ENCODE measurements at regions not wholly inside any gene's neighbourhood (a gene's known extent, or its start where the extent isn't known, plus 50 kb on each side); places are given as distances from the start of the nearest gene placed in this dataset.

DNA sequence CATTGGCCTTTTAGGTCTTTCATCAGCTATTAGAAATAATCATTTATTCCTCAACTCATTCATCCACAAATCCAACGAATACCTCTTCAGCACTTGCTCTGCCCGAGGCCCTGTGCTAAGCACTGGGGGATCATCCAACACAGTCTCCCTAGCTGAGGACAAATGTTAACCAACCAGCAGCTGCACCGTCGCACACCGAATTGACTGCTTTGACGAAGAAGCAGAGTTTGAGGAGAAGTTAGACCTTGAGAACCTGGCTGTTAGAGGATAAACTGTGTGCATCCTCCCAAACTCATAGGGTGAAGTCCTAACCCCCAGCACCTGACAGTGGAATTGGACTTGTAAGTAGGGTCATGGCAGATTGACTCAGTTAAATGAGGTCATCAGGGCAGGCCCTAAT, 170.9 kb downstream of the USP12 start:
- TF ChIP-seq, protein P1, sequence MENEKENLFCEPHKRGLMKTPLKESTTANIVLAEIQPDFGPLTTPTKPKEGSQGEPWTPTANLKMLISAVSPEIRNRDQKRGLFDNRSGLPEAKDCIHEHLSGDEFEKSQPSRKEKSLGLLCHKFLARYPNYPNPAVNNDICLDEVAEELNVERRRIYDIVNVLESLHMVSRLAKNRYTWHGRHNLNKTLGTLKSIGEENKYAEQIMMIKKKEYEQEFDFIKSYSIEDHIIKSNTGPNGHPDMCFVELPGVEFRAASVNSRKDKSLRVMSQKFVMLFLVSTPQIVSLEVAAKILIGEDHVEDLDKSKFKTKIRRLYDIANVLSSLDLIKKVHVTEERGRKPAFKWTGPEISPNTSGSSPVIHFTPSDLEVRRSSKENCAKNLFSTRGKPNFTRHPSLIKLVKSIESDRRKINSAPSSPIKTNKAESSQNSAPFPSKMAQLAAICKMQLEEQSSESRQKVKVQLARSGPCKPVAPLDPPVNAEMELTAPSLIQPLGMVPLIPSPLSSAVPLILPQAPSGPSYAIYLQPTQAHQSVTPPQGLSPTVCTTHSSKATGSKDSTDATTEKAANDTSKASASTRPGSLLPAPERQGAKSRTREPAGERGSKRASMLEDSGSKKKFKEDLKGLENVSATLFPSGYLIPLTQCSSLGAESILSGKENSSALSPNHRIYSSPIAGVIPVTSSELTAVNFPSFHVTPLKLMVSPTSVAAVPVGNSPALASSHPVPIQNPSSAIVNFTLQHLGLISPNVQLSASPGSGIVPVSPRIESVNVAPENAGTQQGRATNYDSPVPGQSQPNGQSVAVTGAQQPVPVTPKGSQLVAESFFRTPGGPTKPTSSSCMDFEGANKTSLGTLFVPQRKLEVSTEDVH (IDR thresholded peaks at IDR 0.05; ENCODE audit: low read depth, partially characterized antibody) = no peak
- TF ChIP-seq, protein P2, sequence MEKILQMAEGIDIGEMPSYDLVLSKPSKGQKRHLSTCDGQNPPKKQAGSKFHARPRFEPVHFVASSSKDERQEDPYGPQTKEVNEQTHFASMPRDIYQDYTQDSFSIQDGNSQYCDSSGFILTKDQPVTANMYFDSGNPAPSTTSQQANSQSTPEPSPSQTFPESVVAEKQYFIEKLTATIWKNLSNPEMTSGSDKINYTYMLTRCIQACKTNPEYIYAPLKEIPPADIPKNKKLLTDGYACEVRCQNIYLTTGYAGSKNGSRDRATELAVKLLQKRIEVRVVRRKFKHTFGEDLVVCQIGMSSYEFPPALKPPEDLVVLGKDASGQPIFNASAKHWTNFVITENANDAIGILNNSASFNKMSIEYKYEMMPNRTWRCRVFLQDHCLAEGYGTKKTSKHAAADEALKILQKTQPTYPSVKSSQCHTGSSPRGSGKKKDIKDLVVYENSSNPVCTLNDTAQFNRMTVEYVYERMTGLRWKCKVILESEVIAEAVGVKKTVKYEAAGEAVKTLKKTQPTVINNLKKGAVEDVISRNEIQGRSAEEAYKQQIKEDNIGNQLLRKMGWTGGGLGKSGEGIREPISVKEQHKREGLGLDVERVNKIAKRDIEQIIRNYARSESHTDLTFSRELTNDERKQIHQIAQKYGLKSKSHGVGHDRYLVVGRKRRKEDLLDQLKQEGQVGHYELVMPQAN (conservative IDR thresholded peaks at IDR 0.05) = no peak
- TF ChIP-seq RFX5 (IDR thresholded peaks at IDR 0.05; ENCODE audit: low read depth, low read length) (no peak), JUND (IDR thresholded peaks at IDR 0.05; ENCODE audit: low read depth, low read length) (no peak), NFIC (IDR thresholded peaks at IDR 0.05; ENCODE audit: low read depth, low read length) (no peak), STAT3 (IDR thresholded peaks at IDR 0.05; ENCODE audit: low read depth, low read length) (no peak), NFXL1 (IDR thresholded peaks at IDR 0.05; ENCODE audit: borderline replicate concordance) (no peak), ZSCAN29 (IDR thresholded peaks at IDR 0.05) (no peak), LARP7 (IDR thresholded peaks at IDR 0.05) (no peak), POLR2AphosphoS5 (IDR thresholded peaks at IDR 0.05; ENCODE audit: low read length) (no peak), SP1 (IDR thresholded peaks at IDR 0.05; ENCODE audit: low read depth, low read length) (no peak), RCOR1 (conservative IDR thresholded peaks at IDR 0.05; ENCODE audit: low read depth, low read length) (no peak), POLR2A (IDR thresholded peaks at IDR 0.05; ENCODE audit: low read depth, low read length) (no peak), CBX3 (IDR thresholded peaks at IDR 0.05; ENCODE audit: borderline replicate concordance, low read depth) (no peak), MYB (IDR thresholded peaks at IDR 0.05; ENCODE audit: borderline replicate concordance, low read depth, low read length) (no peak), ZZZ3 (IDR thresholded peaks at IDR 0.05; ENCODE audit: control insufficient read depth, insufficient read length, low read depth) (no peak), BRCA1 (IDR thresholded peaks at IDR 0.05; ENCODE audit: low read depth, low read length) (no peak)
- TF ChIP-seq, protein P3, sequence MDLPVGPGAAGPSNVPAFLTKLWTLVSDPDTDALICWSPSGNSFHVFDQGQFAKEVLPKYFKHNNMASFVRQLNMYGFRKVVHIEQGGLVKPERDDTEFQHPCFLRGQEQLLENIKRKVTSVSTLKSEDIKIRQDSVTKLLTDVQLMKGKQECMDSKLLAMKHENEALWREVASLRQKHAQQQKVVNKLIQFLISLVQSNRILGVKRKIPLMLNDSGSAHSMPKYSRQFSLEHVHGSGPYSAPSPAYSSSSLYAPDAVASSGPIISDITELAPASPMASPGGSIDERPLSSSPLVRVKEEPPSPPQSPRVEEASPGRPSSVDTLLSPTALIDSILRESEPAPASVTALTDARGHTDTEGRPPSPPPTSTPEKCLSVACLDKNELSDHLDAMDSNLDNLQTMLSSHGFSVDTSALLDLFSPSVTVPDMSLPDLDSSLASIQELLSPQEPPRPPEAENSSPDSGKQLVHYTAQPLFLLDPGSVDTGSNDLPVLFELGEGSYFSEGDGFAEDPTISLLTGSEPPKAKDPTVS (IDR thresholded peaks at IDR 0.05; ENCODE audit: low read depth, low read length) = no peak
- TF ChIP-seq, protein P4, sequence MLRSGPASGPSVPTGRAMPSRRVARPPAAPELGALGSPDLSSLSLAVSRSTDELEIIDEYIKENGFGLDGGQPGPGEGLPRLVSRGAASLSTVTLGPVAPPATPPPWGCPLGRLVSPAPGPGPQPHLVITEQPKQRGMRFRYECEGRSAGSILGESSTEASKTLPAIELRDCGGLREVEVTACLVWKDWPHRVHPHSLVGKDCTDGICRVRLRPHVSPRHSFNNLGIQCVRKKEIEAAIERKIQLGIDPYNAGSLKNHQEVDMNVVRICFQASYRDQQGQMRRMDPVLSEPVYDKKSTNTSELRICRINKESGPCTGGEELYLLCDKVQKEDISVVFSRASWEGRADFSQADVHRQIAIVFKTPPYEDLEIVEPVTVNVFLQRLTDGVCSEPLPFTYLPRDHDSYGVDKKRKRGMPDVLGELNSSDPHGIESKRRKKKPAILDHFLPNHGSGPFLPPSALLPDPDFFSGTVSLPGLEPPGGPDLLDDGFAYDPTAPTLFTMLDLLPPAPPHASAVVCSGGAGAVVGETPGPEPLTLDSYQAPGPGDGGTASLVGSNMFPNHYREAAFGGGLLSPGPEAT (IDR thresholded peaks at IDR 0.05; ENCODE audit: low read depth) = no peak
- Histone ChIP-seq H3K9me3 (replicated peaks; ENCODE audit: control insufficient read depth, insufficient read depth, low read length) (peaks cover 2% of the 10 kb centered on the region; the same call in 2 of the 3 replicates), H3K4me1 (ENCODE audit: control insufficient read depth, insufficient read depth, low read length) (peaks cover 15% of the 10 kb centered on the region), H2AFZ (ENCODE audit: control insufficient read depth, low read depth, low read length) (no peak overlapping the region), H3K4me2 (ENCODE audit: control insufficient read depth, insufficient read depth) (no peak overlapping the region), H3K27me3 (replicated peaks in 1 of 2; ENCODE audit: control insufficient read depth in 2 of 2, insufficient read depth in 2 of 2, low read length in 1 of 2) (no peaks in the 10 kb centered on the region; a peak in 2 of 4 replicates), H3K9ac (ENCODE audit: control insufficient read depth, insufficient read depth, low read length) (no peak overlapping the region), H3K79me2 (ENCODE audit: control insufficient read depth, insufficient read depth, low read length) (no peaks in the 10 kb centered on the region), H3K4me3 (no peak overlapping the region), H3K36me3 (ENCODE audit: control insufficient read depth in 2 of 2, insufficient read depth in 2 of 2, low read length in 1 of 2) (no peaks in the 10 kb centered on the region), H4K20me1 (ENCODE audit: control insufficient read depth, insufficient read depth) (no peaks in the 10 kb centered on the region), H3K27ac (ENCODE audit: control insufficient read depth, insufficient read depth) (no peak overlapping the region)
- ATAC-seq = no peak
- SMC1A ChIA-PET (ENCODE audit: uncharacterized antibody, unreplicated experiment) = interaction anchor here (1.0 kb wide), 1 partner anchor 9 kb away, joined by 4 read pairs; no protein-coding TSS in a partner anchor
- CTCF ChIA-PET = interaction anchor here (1.0 to 1.7 kb wide), 2 partner anchors 9 to 270 kb away, joined by 3 to 5 read pairs; partner anchors contain the start of gene RASL11A
- WGBS (ENCODE audit: insufficient coverage, insufficient replicate concordance, low lambda C conversion rate, missing lambda C conversion rate) = 77% methylated on average over 6 of the region's 6 CpGs
- no peak for FAIRE-seq
- RAD21 ChIA-PET (ENCODE audit: unreplicated experiment) = no interaction called here
- DNase-seq (ENCODE audit: low read depth, low spot score) = no peak
- BruUV-seq (replicated peaks) = no TSS peak
- in situ Hi-C loops (cut with MboI) = no loop called here
- intact Hi-C loops (cut with micrococcal nuclease; ENCODE audit: unreplicated experiment) = no loop called here
- POLR2A ChIA-PET = no interaction called here

Data from GM12878 (cell line).